ENCODE measurements at regions not wholly inside any gene's neighbourhood (a gene's known extent, or its start where the extent isn't known, plus 50 kb on each side); places are given as distances from the start of the nearest gene placed in this dataset.
A peak's percentile ranks its signal among the peaks of the same experiment; 100 is the strongest.

GRCh38 chr9:108058135-108058814 is 568.7 kb upstream of the KLF4 start:
- Histone ChIP-seq H3K27me3 (ENCODE audit: control insufficient read depth, extremely low read depth, insufficient read depth, low read length) (no peaks in the 10 kb centered on the region), H3K27ac (ENCODE audit: control insufficient read depth, insufficient read depth, low read length) (peak overlapping the region; percentile 97), H4K20me1 (ENCODE audit: control insufficient read depth, extremely low read depth, insufficient read depth, low read length) (no peaks in the 10 kb centered on the region), H3K4me1 (ENCODE audit: control insufficient read depth, extremely low read depth, insufficient read depth, low read length) (peaks cover 48% of the 10 kb centered on the region), H3K9ac (ENCODE audit: control insufficient read depth, extremely low read depth, insufficient read depth, low read length) (no peak overlapping the region), H3K4me2 (ENCODE audit: control insufficient read depth, extremely low read depth, insufficient read depth, low read depth, low read length) (no peak overlapping the region), H2AFZ (ENCODE audit: control insufficient read depth, low read length) (peak overlapping the region; percentile 44), H3K9me3 (ENCODE audit: control insufficient read depth, low read depth, low read length) (no peaks in the 10 kb centered on the region), H3K4me3 (ENCODE audit: control insufficient read depth in 2 of 3, extremely low read depth in 1 of 3, insufficient read depth in 2 of 3, low read depth in 1 of 3, low read length in 3 of 3) (no peak overlapping the region), H3K36me3 (ENCODE audit: control insufficient read depth in 2 of 2, extremely low read depth in 1 of 2, insufficient read depth in 2 of 2, low read length in 2 of 2) (no peaks in the 10 kb centered on the region), H3K79me2 (ENCODE audit: control insufficient read depth, insufficient read depth, low read length) (no peaks in the 10 kb centered on the region), H3K9me1 (ENCODE audit: control insufficient read depth, extremely low read depth, insufficient read depth, low read length) (no peaks in the 10 kb centered on the region)
- FAIRE-seq (no peak), DNase-seq (ENCODE audit: low read depth, low spot score) (no peak)
- TF ChIP-seq CTCF (optimal IDR thresholded peaks at IDR 0.05 in 1 of 3, IDR thresholded peaks at IDR 0.05 in 1 of 3, conservative IDR thresholded peaks at IDR 0.05 in 1 of 3; ENCODE audit: extremely low read depth in 1 of 3, insufficient read depth in 2 of 3, low read length in 3 of 3) (no peak), EZH2 (IDR thresholded peaks at IDR 0.05; ENCODE audit: low read length) (no peak)
- dilution Hi-C loops (cut with MboI; ENCODE audit: extremely low pct_ligation_motif_present, low sequenced_read_pairs) = no loop called here

- Histone ChIP-seq H3K4me3 (ENCODE audit: control insufficient read depth in 2 of 3, extremely low read depth in 1 of 3, insufficient read depth in 2 of 3, low read depth in 1 of 3, low read length in 3 of 3) (peak overlapping the region in 1 of 3 experiments; percentile 23), H3K4me1 (ENCODE audit: control insufficient read depth, extremely low read depth, insufficient read depth, low read length) (peaks cover 49% of the 10 kb centered on the region), H3K9ac (ENCODE audit: control insufficient read depth, extremely low read depth, insufficient read depth, low read length) (no peak overlapping the region)
Measured at GRCh38 chr9:108057421-108058134, 568.0 kb upstream of the KLF4 start.

More at GRCh38 chr9:108057421-108058134, 568.0 kb upstream of the KLF4 start:
- dilution Hi-C loops (cut with MboI; ENCODE audit: extremely low pct_ligation_motif_present, low sequenced_read_pairs) = no loop called here
- H3K9me3 ChIP-seq (ENCODE audit: control insufficient read depth, low read depth, low read length) = no peaks in the 10 kb centered on the region
- no peaks in the 10 kb centered on the region for H3K27me3 ChIP-seq (ENCODE audit: control insufficient read depth, extremely low read depth, insufficient read depth, low read length)
- H3K27ac ChIP-seq (ENCODE audit: control insufficient read depth, insufficient read depth, low read length) = peak overlapping the region; percentile 97
- H2AFZ ChIP-seq (ENCODE audit: control insufficient read depth, low read length) = peak overlapping the region; percentile 9
- no peaks in the 10 kb centered on the region for H4K20me1 ChIP-seq (ENCODE audit: control insufficient read depth, extremely low read depth, insufficient read depth, low read length)
- H3K9me1 ChIP-seq (ENCODE audit: control insufficient read depth, extremely low read depth, insufficient read depth, low read length) = no peaks in the 10 kb centered on the region
- H3K4me2 ChIP-seq (ENCODE audit: control insufficient read depth, extremely low read depth, insufficient read depth, low read depth, low read length) = peak overlapping the region; percentile 84
- FAIRE-seq (peak; percentile 97), DNase-seq (ENCODE audit: low read depth, low spot score) (peak; percentile 73)
- TF ChIP-seq EZH2 (IDR thresholded peaks at IDR 0.05; ENCODE audit: low read length) (no peak), CTCF (optimal IDR thresholded peaks at IDR 0.05 in 1 of 3, IDR thresholded peaks at IDR 0.05 in 1 of 3, conservative IDR thresholded peaks at IDR 0.05 in 1 of 3; ENCODE audit: extremely low read depth in 1 of 3, insufficient read depth in 2 of 3, low read length in 3 of 3) (no peak)
- H3K36me3 ChIP-seq (ENCODE audit: control insufficient read depth in 2 of 2, extremely low read depth in 1 of 2, insufficient read depth in 2 of 2, low read length in 2 of 2) = no peaks in the 10 kb centered on the region
- no peaks in the 10 kb centered on the region for H3K79me2 ChIP-seq (ENCODE audit: control insufficient read depth, insufficient read depth, low read length)

Measured in keratinocyte (primary cell).